ENCODE measurements at regions not wholly inside any gene's neighbourhood (a gene's known extent, or its start where the extent isn't known, plus 50 kb on each side); places are given as distances from the start of the nearest gene placed in this dataset.

GRCh38 chr3:80213086-80213485 is 445.3 kb upstream of the ROBO1 start:
- TF ChIP-seq, protein P1, sequence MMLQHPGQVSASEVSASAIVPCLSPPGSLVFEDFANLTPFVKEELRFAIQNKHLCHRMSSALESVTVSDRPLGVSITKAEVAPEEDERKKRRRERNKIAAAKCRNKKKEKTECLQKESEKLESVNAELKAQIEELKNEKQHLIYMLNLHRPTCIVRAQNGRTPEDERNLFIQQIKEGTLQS (IDR thresholded peaks at IDR 0.05): no peak
- TF ChIP-seq CTCF (IDR thresholded peaks at IDR 0.05; ENCODE audit: low read depth, low read length, missing input control): no peak
- no peak for TF ChIP-seq FOXA1 (IDR thresholded peaks at IDR 0.05)
- no peak for TF ChIP-seq MAX (IDR thresholded peaks at IDR 0.05)
- no peak for TF ChIP-seq HNF4A (conservative IDR thresholded peaks at IDR 0.05)
- TF ChIP-seq SP1 (IDR thresholded peaks at IDR 0.05): no peak
- TF ChIP-seq ZBTB33 (IDR thresholded peaks at IDR 0.05): no peak
- no peak for TF ChIP-seq YY1 (IDR thresholded peaks at IDR 0.05)
- TF ChIP-seq, protein P2, sequence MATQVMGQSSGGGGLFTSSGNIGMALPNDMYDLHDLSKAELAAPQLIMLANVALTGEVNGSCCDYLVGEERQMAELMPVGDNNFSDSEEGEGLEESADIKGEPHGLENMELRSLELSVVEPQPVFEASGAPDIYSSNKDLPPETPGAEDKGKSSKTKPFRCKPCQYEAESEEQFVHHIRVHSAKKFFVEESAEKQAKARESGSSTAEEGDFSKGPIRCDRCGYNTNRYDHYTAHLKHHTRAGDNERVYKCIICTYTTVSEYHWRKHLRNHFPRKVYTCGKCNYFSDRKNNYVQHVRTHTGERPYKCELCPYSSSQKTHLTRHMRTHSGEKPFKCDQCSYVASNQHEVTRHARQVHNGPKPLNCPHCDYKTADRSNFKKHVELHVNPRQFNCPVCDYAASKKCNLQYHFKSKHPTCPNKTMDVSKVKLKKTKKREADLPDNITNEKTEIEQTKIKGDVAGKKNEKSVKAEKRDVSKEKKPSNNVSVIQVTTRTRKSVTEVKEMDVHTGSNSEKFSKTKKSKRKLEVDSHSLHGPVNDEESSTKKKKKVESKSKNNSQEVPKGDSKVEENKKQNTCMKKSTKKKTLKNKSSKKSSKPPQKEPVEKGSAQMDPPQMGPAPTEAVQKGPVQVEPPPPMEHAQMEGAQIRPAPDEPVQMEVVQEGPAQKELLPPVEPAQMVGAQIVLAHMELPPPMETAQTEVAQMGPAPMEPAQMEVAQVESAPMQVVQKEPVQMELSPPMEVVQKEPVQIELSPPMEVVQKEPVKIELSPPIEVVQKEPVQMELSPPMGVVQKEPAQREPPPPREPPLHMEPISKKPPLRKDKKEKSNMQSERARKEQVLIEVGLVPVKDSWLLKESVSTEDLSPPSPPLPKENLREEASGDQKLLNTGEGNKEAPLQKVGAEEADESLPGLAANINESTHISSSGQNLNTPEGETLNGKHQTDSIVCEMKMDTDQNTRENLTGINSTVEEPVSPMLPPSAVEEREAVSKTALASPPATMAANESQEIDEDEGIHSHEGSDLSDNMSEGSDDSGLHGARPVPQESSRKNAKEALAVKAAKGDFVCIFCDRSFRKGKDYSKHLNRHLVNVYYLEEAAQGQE (IDR thresholded peaks at IDR 0.05): no peak
- no peak for TF ChIP-seq TAF1 (conservative IDR thresholded peaks at IDR 0.05)
